22Rv1 (cell line): ENCODE measurements at regions not wholly inside any gene's neighbourhood (a gene's known extent, or its start where the extent isn't known, plus 50 kb on each side); places are given as distances from the start of the nearest gene placed in this dataset.

Experiments used
- ZFX ChIP-seq: fragments of 450-650 bp; IDR thresholded peaks from 2 replicates; pipeline ENCODE4 v1.6.1; 2017; ENCODE audit warnings: antibody characterized with exemption, borderline replicate concordance
- TF ChIP-seq, protein P1 (sequence below): fragments of 450-650 bp; IDR thresholded peaks from 2 replicates; pipeline ENCODE4 v1.5.1; 2017; ENCODE audit warnings: mild to moderate bottlenecking

DNA sequence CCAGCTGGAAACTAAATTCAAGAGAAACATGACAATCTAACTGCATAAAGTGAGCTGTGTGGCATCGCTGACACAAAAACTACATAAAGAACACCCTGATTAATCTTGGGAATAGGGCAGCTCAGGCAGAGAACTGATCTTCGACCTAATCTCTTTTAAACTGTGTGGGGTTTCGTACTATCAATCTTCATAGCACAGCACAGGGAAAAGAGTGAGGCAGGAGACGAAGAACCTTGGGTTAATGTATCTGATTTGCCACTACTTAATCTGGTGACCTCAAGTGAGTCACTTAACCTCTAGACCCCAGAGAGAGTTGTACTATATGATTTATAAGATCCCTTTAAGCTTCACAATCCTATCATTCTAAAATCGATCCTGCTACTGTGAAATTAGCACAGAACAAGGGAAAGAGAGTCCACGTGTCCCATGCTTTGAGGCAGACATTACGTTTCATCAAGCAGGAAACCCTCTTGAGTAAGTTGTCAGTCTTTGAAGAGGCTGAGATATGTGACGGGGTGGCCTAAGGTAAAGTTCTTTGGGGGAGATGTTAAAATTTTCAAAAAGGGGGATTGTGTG, 519.7 kb downstream of the SOCS6 start:
- TF ChIP-seq, protein P1, sequence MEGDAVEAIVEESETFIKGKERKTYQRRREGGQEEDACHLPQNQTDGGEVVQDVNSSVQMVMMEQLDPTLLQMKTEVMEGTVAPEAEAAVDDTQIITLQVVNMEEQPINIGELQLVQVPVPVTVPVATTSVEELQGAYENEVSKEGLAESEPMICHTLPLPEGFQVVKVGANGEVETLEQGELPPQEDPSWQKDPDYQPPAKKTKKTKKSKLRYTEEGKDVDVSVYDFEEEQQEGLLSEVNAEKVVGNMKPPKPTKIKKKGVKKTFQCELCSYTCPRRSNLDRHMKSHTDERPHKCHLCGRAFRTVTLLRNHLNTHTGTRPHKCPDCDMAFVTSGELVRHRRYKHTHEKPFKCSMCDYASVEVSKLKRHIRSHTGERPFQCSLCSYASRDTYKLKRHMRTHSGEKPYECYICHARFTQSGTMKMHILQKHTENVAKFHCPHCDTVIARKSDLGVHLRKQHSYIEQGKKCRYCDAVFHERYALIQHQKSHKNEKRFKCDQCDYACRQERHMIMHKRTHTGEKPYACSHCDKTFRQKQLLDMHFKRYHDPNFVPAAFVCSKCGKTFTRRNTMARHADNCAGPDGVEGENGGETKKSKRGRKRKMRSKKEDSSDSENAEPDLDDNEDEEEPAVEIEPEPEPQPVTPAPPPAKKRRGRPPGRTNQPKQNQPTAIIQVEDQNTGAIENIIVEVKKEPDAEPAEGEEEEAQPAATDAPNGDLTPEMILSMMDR: no peak
- no peak for TF ChIP-seq ZFX
